Adipocyte (in vitro differentiated cells): ENCODE measurements at regions not wholly inside any gene's neighbourhood (a gene's known extent, or its start where the extent isn't known, plus 50 kb on each side); places are given as distances from the start of the nearest gene placed in this dataset.
"Not testable (repeated sequence)": the region's sequence is repeated elsewhere in the genome, so short reads cannot be mapped to it uniquely, and the experiment has no call there.

Experiments
- DNase-seq: peaks from one replicate; pipeline ENCODE4 v3.0.0-alpha.2; 2015; ENCODE audit warnings: low read depth
- H3K27me3 ChIP-seq: replicated peaks from 2 replicates; pipeline ENCODE4 v1.7.0; 2013; ENCODE audit warnings: mild to moderate bottlenecking, low read length, moderate library complexity; ENCODE audit not compliant: control insufficient read depth, insufficient read depth
- H3K36me3 ChIP-seq: 2 replicates; pipeline ENCODE4 v1.7.0; 2013; ENCODE audit warnings: low read length, mild to moderate bottlenecking, moderate library complexity; ENCODE audit not compliant: control insufficient read depth, insufficient read depth, severe bottlenecking
- H3K4me1 ChIP-seq: 2 replicates; pipeline ENCODE4 v1.7.0; 2013; ENCODE audit warnings: mild to moderate bottlenecking, low read length, moderate library complexity; ENCODE audit not compliant: control insufficient read depth, insufficient read depth
- H3K4me3 ChIP-seq: 2 replicates; pipeline ENCODE4 v1.7.0; 2013; ENCODE audit warnings: mild to moderate bottlenecking, low read length, moderate library complexity
- H3K9ac ChIP-seq: 2 replicates; pipeline ENCODE4 v1.7.0; 2013; ENCODE audit warnings: mild to moderate bottlenecking, low read length, moderate library complexity
- H3K9me3 ChIP-seq: 2 replicates; pipeline ENCODE4 v1.7.0; 2013; ENCODE audit warnings: mild to moderate bottlenecking, low read length, moderate library complexity; ENCODE audit not compliant: control insufficient read depth

DNA sequence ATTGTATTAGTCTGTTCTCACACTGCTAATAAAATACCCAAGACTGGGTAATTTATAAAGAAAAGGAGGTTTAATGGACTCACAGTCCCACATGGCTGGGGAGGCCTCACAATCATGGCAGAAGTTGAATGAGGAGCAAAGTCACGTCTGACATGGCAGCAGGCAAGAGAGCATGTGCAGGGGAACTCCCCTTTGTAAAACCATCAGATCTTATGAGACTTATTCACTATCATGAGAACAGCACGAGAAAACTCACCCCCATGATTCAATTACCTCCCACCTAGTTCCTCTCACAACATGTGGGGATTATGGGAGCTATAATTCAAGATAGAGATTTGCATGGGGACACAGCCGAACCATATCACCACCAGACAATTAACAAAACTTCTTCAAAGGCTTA lies 84.4 kb upstream of the ANKRD1 start:
- peaks cover 15% of the 10 kb centered on the region for H3K4me1 ChIP-seq
- DNase-seq: not testable (repeated sequence)

GRCh38 chr10:91006001-91006751 lies 85.3 kb upstream of the ANKRD1 start:
- no peak overlapping the region for H3K4me3 ChIP-seq
- H3K9me3 ChIP-seq: no peaks in the 10 kb centered on the region
- peak; percentile 89 for DNase-seq
- H3K27me3 ChIP-seq: no peaks in the 10 kb centered on the region
- peak overlapping the region; percentile 41 for H3K9ac ChIP-seq
- peaks cover 15% of the 10 kb centered on the region for H3K4me1 ChIP-seq
- no peaks in the 10 kb centered on the region for H3K36me3 ChIP-seq

More for the DNA sequence above, 84.4 kb upstream of the ANKRD1 start:
- H3K4me3 ChIP-seq, H3K27me3 ChIP-seq, H3K36me3 ChIP-seq, H3K9me3 ChIP-seq: not testable (repeated sequence)
- H3K9ac ChIP-seq: peak overlapping the region; percentile 41

DNA sequence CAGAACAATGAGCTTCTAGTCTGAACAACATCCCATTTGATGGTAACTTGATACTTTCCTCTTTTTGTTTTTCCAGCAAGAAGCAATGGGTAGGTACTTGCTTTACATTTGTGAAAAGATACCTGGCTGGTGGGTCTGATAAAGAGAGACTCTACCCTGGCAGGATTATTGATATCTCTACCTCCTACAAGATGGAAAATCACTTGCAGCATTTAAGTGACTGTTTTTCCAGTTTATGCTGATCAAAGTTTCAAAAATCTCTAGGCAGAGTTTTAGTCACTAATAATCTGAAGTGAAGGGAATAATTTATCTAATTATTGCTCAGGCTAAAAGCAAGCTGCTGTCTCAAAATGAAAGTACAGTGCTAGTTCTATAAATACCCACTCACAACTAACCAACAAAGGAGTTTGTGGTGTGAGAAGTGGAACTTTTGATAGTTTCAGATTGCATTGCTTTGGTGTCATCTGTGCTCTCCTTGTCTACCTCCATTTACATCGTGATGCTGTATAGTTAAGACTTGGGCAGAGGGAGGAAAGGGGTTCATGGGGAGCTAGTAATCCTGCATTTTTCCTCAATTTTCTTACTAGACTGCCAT lies 86.0 kb upstream of the ANKRD1 start:
- no peak for DNase-seq
- Histone ChIP-seq H3K9ac (no peak overlapping the region), H3K4me3 (no peak overlapping the region), H3K4me1 (peaks cover 15% of the 10 kb centered on the region), H3K36me3 (no peaks in the 10 kb centered on the region), H3K9me3 (no peaks in the 10 kb centered on the region), H3K27me3 (no peaks in the 10 kb centered on the region)

GRCh38 chr10:91007655-91008054 lies 86.8 kb upstream of the ANKRD1 start:
- no peaks in the 10 kb centered on the region for H3K27me3 ChIP-seq
- no peaks in the 10 kb centered on the region for H3K9me3 ChIP-seq
- no peak for DNase-seq
- peaks cover 11% of the 10 kb centered on the region for H3K4me1 ChIP-seq
- H3K4me3 ChIP-seq: no peak overlapping the region
- no peak overlapping the region for H3K9ac ChIP-seq
- H3K36me3 ChIP-seq: no peaks in the 10 kb centered on the region

DNA sequence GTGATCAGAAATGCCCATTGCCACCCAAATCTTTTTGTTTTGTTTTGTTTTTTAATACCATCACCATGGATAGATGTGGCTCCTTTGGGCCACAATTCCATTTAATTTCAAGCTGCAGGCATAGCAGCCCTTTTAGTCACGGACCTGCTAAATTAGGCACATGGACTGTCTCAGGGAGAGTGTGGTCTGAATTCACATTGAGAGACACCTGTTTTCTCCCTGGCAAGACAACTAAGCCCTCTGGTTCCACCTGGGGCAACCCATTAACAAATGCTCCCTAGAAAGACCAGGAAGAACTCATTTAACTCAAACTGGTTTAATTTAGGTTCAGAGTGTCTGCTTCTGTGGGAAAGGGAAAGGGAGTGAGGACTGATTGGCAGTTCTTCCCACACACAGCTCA lies 88.2 kb upstream of the ANKRD1 start:
- no peaks in the 10 kb centered on the region for H3K9me3 ChIP-seq
- peaks cover 5% of the 10 kb centered on the region for H3K4me1 ChIP-seq
- no peak for DNase-seq
- H3K9ac ChIP-seq: no peak overlapping the region
- H3K4me3 ChIP-seq: no peak overlapping the region
- no peaks in the 10 kb centered on the region for H3K36me3 ChIP-seq
- no peaks in the 10 kb centered on the region for H3K27me3 ChIP-seq

DNA sequence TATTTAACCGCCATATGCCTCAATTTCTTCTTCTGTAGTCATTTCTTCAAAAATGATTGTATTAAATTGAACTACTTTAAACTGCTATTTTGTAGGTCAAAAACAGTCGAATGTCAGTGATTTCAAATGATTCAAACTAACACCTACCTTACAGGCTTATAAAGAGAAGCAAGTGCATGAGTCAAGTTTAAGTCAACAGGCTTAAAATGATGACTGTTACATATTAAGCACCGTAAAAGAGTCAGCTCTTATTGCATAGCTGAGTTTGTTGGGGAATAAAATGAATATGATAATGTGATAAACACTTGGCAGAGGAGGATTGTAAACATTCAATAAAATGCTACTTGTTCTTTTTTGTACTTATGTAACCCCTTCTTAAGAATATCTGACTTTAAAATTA lies 90.1 kb upstream of the ANKRD1 start:
- no peaks in the 10 kb centered on the region for H3K36me3 ChIP-seq
- H3K9ac ChIP-seq: no peak overlapping the region
- no peaks in the 10 kb centered on the region for H3K9me3 ChIP-seq
- no peaks in the 10 kb centered on the region for H3K27me3 ChIP-seq
- H3K4me3 ChIP-seq: no peak overlapping the region
- peaks cover 5% of the 10 kb centered on the region for H3K4me1 ChIP-seq
- DNase-seq: no peak

DNA sequence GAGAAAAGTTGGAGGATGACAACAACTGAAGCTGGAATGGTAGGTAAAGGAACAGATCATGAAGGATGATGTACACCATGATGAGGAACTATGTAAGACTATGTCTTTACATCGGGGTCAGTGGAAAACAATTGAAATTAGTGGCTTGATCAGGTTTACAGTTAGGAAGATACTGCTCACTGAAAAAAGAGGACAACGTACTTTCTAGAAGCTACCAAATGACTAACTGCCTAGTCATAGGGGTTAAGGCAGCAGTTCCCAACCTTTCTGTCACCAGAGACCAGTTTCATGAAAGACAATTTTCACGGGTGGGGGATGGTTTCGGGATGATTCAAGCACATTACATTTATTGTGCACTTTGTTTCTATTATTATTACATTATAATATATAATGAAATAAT lies 91.6 kb upstream of the ANKRD1 start:
- H3K4me1 ChIP-seq: no peaks in the 10 kb centered on the region
- H3K9ac ChIP-seq: no peak overlapping the region
- no peaks in the 10 kb centered on the region for H3K9me3 ChIP-seq
- no peaks in the 10 kb centered on the region for H3K36me3 ChIP-seq
- DNase-seq: no peak
- H3K27me3 ChIP-seq: no peaks in the 10 kb centered on the region
- H3K4me3 ChIP-seq: no peak overlapping the region

DNA sequence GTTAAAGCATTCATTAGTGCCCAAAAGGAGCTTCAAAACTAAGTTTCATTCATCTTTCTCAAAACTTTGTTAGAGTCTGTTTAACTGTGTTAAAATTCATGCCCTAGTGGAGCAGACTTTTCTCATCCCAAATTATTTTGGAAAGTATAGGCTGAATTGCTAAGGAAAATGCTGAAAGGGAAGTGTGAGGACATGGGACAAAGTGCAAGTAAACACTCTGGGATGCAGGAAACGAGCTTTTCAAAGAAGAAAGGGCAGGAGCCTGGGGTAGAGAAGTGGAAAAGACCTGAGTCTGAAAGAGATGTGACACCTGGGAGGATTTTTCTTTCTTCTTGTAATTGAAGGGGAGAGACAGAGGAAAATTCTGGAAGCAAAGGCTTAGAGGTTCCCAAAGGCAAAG lies 93.1 kb upstream of the ANKRD1 start:
- no peaks in the 10 kb centered on the region for H3K9me3 ChIP-seq
- H3K4me1 ChIP-seq: no peaks in the 10 kb centered on the region
- no peak overlapping the region for H3K4me3 ChIP-seq
- H3K9ac ChIP-seq: no peak overlapping the region
- no peaks in the 10 kb centered on the region for H3K27me3 ChIP-seq
- no peaks in the 10 kb centered on the region for H3K36me3 ChIP-seq
- DNase-seq: no peak

GRCh38 chr10:91017198-91017597 lies 96.3 kb upstream of the ANKRD1 start:
- no peaks in the 10 kb centered on the region for H3K27me3 ChIP-seq
- no peaks in the 10 kb centered on the region for H3K36me3 ChIP-seq
- H3K4me1 ChIP-seq: no peaks in the 10 kb centered on the region
- no peak overlapping the region for H3K4me3 ChIP-seq
- H3K9me3 ChIP-seq: no peaks in the 10 kb centered on the region
- H3K9ac ChIP-seq: no peak overlapping the region
- no peak for DNase-seq

- DNase-seq: no peak
- H3K4me3 ChIP-seq: no peak overlapping the region
- H3K27me3 ChIP-seq: no peaks in the 10 kb centered on the region
- no peak overlapping the region for H3K9ac ChIP-seq
- no peaks in the 10 kb centered on the region for H3K9me3 ChIP-seq
- peaks cover 16% of the 10 kb centered on the region for H3K4me1 ChIP-seq
- no peaks in the 10 kb centered on the region for H3K36me3 ChIP-seq
Measured at GRCh38 chr10:91021901-91022300, 101.0 kb upstream of the ANKRD1 start.

GRCh38 chr10:91022390-91022789 lies 101.5 kb upstream of the ANKRD1 start:
- H3K4me1 ChIP-seq: peaks cover 16% of the 10 kb centered on the region
- H3K27me3 ChIP-seq: no peaks in the 10 kb centered on the region
- no peak overlapping the region for H3K9ac ChIP-seq
- no peak overlapping the region for H3K4me3 ChIP-seq
- no peaks in the 10 kb centered on the region for H3K36me3 ChIP-seq
- no peak for DNase-seq
- no peaks in the 10 kb centered on the region for H3K9me3 ChIP-seq
